ENCODE measurements at regions not wholly inside any gene's neighbourhood (a gene's known extent, or its start where the extent isn't known, plus 50 kb on each side); places are given as distances from the start of the nearest gene placed in this dataset.

GRCh38 chr6:25177500-25178028 is 101.6 kb upstream of the CARMIL1 start:
- TF ChIP-seq CTCF (IDR thresholded peaks at IDR 0.05) (no peak), EZH2 (IDR thresholded peaks at IDR 0.05; ENCODE audit: borderline replicate concordance, insufficient read depth, low read depth, low read length, poor library complexity, severe bottlenecking) (no peak)
